Osteoblast (primary cell): ENCODE measurements at regions not wholly inside any gene's neighbourhood (a gene's known extent, or its start where the extent isn't known, plus 50 kb on each side); places are given as distances from the start of the nearest gene placed in this dataset.

Source experiments
- DNase-seq: peaks from one replicate; pipeline ENCODE4 v3.0.0; 2011; ENCODE audit warnings: low spot score, mixed read lengths; ENCODE audit not compliant: insufficient read length; ENCODE audit errors: missing footprints
- H2AFZ ChIP-seq: 2 replicates; pipeline ENCODE4 v1.6.0; 2011; ENCODE audit warnings: mild to moderate bottlenecking, low read length
- H3K27ac ChIP-seq: 2 replicates; pipeline ENCODE4 v1.5.1; 2011; ENCODE audit warnings: mild to moderate bottlenecking, low read depth, low read length, moderate library complexity
- H3K27me3 ChIP-seq: 2 replicates; pipeline ENCODE4 v1.6.0; 2012; ENCODE audit warnings: mild to moderate bottlenecking, control low read depth, inconsistent platforms, low read length, moderate library complexity; ENCODE audit not compliant: insufficient read depth
- H3K36me3 ChIP-seq: 2 replicates; pipeline ENCODE4 v1.5.1; 2011; ENCODE audit warnings: mild to moderate bottlenecking, low read length, control low read depth, moderate library complexity; ENCODE audit not compliant: insufficient read depth
- H3K4me1 ChIP-seq: 2 replicates; pipeline ENCODE4 v1.5.1; 2011; ENCODE audit warnings: mild to moderate bottlenecking, low read length, control low read depth, moderate library complexity; ENCODE audit not compliant: insufficient read depth
- H3K4me2 ChIP-seq: 2 replicates; pipeline ENCODE4 v1.6.0; 2011; ENCODE audit warnings: mild to moderate bottlenecking, low read length; ENCODE audit not compliant: insufficient read depth
- H3K4me3 ChIP-seq: fragments of 200-600 bp; sonication (generic); 3 replicates; pipeline ENCODE4 v1.5.1; 2012; ENCODE audit warnings: mild to moderate bottlenecking, low read length, inconsistent platforms; ENCODE audit not compliant: insufficient read depth
- H3K79me2 ChIP-seq: 2 replicates; pipeline ENCODE4 v1.6.0; 2012; ENCODE audit warnings: mild to moderate bottlenecking, low read length, control low read depth, inconsistent platforms; ENCODE audit not compliant: insufficient read depth
- H3K9me3 ChIP-seq: 2 replicates; pipeline ENCODE4 v1.5.1; 2011; ENCODE audit warnings: low read depth, low read length, control low read depth
- H4K20me1 ChIP-seq: 2 replicates; pipeline ENCODE4 v1.6.0; 2012; ENCODE audit warnings: mild to moderate bottlenecking, low read length, control low read depth; ENCODE audit not compliant: insufficient read depth
- TF ChIP-seq, protein P1 (sequence below): IDR thresholded peaks from 2 replicates; pipeline ENCODE4 v1.5.1; 2011; ENCODE audit warnings: mild to moderate bottlenecking, low read depth, low read length, moderate library complexity; ENCODE audit errors: extremely low read depth

DNA sequence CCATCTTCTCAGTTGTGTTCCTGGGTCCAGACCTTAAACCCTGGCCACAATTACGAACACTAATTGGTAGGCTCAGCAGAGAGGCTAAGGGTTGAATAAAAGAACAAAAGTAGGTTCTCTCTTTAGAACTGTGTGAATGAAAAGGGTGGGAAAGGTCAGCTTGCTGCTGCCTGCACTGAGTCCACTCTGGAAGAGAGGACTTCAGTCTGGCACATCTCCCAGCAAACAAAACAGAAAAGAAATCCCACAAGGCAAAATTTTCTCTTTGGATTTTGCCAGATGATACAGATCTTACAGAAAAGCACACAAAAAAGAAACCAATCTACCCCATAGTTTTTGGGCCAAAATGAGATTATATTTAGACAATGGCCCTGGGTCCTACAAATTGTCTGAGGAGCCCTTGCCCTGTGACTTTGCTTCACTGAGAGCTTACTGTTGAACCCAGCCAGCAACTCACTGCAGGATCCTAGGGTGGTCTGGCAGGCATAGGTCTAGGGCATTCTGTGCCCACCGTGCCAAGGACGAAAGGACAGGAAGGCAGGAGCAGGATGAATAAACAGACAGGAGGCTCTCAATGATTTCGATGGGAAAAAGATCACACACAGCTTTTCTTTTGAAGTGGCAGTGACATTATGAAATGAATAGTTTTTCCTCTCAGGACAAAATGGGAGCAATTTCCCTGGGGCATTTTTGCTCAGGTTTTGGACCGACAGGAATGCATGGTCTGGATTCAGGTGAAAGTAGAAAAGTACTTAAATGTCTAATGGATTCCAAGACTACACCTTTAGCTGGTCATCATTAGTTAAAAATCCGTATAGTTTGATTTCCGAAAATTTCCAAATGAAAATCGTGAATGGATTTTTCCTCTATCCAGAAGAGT, 68.4 kb upstream of the STAM2 start:
- no peaks in the 10 kb centered on the region for H3K36me3 ChIP-seq
- no peaks in the 10 kb centered on the region for H3K4me1 ChIP-seq
- no peak for DNase-seq

DNA sequence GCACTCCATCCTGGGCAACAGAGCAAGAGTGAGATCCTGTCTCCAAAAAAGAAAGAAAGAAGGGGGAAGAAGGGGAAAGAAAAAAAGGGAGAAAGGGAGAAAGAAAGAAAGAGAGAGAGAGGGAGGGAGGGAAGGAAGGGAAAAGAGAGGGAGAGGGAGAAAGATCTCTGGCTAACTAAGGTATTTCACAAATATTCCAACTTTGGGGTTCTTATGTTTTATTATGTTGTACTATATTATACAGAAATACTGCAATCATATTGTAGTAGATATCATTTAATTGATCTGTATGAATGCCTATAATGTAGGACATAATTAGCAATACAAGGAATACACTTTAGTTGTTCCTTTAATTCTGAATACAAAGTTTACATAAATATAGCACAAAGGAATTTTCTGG, 70.1 kb upstream of the STAM2 start:
- no peak overlapping the region for H3K4me2 ChIP-seq
- no peaks in the 10 kb centered on the region for H3K4me1 ChIP-seq
- no peaks in the 10 kb centered on the region for H4K20me1 ChIP-seq
- H3K79me2 ChIP-seq, result no peaks in the 10 kb centered on the region
- H2AFZ ChIP-seq, result no peak overlapping the region
- H3K27ac ChIP-seq, result no peak overlapping the region
- TF ChIP-seq, protein P1, sequence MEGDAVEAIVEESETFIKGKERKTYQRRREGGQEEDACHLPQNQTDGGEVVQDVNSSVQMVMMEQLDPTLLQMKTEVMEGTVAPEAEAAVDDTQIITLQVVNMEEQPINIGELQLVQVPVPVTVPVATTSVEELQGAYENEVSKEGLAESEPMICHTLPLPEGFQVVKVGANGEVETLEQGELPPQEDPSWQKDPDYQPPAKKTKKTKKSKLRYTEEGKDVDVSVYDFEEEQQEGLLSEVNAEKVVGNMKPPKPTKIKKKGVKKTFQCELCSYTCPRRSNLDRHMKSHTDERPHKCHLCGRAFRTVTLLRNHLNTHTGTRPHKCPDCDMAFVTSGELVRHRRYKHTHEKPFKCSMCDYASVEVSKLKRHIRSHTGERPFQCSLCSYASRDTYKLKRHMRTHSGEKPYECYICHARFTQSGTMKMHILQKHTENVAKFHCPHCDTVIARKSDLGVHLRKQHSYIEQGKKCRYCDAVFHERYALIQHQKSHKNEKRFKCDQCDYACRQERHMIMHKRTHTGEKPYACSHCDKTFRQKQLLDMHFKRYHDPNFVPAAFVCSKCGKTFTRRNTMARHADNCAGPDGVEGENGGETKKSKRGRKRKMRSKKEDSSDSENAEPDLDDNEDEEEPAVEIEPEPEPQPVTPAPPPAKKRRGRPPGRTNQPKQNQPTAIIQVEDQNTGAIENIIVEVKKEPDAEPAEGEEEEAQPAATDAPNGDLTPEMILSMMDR, result no peak
- no peaks in the 10 kb centered on the region for H3K36me3 ChIP-seq
- no peaks in the 10 kb centered on the region for H3K27me3 ChIP-seq
- no peak for DNase-seq
- no peak overlapping the region for H3K4me3 ChIP-seq
- no peaks in the 10 kb centered on the region for H3K9me3 ChIP-seq

More for the DNA sequence above, 68.4 kb upstream of the STAM2 start:
- H4K20me1 ChIP-seq, result no peaks in the 10 kb centered on the region
- H3K9me3 ChIP-seq, result no peaks in the 10 kb centered on the region
- H3K4me3 ChIP-seq, result no peak overlapping the region
- no peaks in the 10 kb centered on the region for H3K79me2 ChIP-seq
- H3K4me2 ChIP-seq, result no peak overlapping the region
- peak overlapping the region; percentile 8 for H2AFZ ChIP-seq
- TF ChIP-seq, protein P1, result no peak
- no peaks in the 10 kb centered on the region for H3K27me3 ChIP-seq
- H3K27ac ChIP-seq, result no peak overlapping the region

DNA sequence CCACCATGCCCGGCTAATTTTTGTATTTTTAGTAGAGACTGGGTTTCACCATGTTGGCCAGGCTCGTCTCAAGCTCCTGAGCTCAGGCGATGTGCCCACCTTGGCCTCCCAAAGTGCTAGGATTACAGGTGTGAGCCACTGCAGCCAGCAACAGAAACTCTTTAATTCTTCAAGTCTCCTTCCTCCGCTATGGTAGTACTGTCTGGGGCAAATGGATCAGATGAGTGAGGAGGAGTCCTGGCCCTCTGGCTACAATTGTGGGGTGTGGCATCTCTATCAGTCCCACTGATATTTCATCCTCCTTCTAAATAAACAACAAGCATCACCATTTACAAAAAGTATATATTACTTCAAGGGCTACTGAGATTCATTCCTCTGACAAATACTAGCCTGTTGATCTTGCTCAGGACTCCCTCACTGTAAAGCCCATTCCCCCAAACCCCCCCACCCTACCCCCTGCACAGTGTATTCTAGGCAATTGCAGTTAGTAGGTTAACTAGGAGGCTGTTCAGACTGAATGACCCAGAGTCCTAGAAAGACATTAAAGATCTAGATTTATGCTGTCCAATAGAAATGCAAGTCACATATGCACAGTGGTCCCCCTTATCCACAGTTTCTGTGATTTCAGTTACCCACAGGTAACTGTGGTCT, 71.2 kb upstream of the STAM2 start:
- Histone ChIP-seq H3K36me3 (no peaks in the 10 kb centered on the region), H3K4me1 (no peaks in the 10 kb centered on the region), H3K27me3 (no peaks in the 10 kb centered on the region), H3K9me3 (no peaks in the 10 kb centered on the region), H3K4me2 (no peak overlapping the region), H3K4me3 (no peak overlapping the region), H2AFZ (no peak overlapping the region), H3K27ac (no peak overlapping the region), H3K79me2 (no peaks in the 10 kb centered on the region), H4K20me1 (no peaks in the 10 kb centered on the region)
- no peak for DNase-seq
- TF ChIP-seq, protein P1, result no peak

DNA sequence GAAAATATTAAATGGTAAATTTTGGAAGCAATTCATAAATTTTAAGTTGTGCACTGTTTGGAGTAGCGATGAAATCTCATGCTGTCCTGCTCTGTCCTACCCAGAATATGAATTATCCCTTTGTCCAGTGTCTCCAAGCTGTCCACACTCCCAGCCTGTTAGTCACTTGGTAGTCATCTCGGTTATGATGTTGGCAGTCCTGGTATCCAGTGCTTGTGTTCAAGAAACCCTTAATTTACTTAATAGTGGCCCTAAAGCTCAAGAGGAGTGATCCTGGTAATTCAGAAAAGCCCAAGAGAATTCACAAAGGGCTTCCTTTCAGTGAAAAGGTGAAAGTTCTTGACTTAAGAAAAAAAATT, 71.8 kb upstream of the STAM2 start:
- Histone ChIP-seq H3K4me3 (no peak overlapping the region), H3K27me3 (no peaks in the 10 kb centered on the region), H3K27ac (no peak overlapping the region), H3K4me2 (no peak overlapping the region), H3K4me1 (no peaks in the 10 kb centered on the region), H3K79me2 (no peaks in the 10 kb centered on the region), H4K20me1 (no peaks in the 10 kb centered on the region), H2AFZ (no peak overlapping the region), H3K9me3 (no peaks in the 10 kb centered on the region), H3K36me3 (no peaks in the 10 kb centered on the region)
- TF ChIP-seq, protein P1, result no peak
- peak; percentile 77 for DNase-seq
